Activated T-cell treated with anti-CD3 and anti-CD28 coated beads, Interleukin-2, amount 50 U/mL, for 24 hours (primary cell): ENCODE measurements at regions not wholly inside any gene's neighbourhood (a gene's known extent, or its start where the extent isn't known, plus 50 kb on each side); places are given as distances from the start of the nearest gene placed in this dataset.
"Not testable (repeated sequence)": the region's sequence is repeated elsewhere in the genome, so short reads cannot be mapped to it uniquely, and the experiment has no call there.

ENCODE experiments used
- DNase-seq: peaks from one replicate; pipeline ENCODE4 v3.0.0-alpha.2; 2020
- H3K27ac Mint-ChIP-seq: 2 replicates; pipeline ENCODE4 v1.8.0; 2020; ENCODE audit warnings: mild to moderate bottlenecking, mixed read lengths
- H3K27me3 Mint-ChIP-seq: 2 replicates; pipeline ENCODE4 v1.8.0; 2020; ENCODE audit warnings: mixed read lengths
- H3K36me3 Mint-ChIP-seq: 2 replicates; pipeline ENCODE4 v1.8.0; 2020; ENCODE audit warnings: low read depth, mixed read lengths
- H3K4me1 Mint-ChIP-seq: 2 replicates; pipeline ENCODE4 v1.8.0; 2020; ENCODE audit warnings: low read depth, mixed read lengths
- H3K4me3 Mint-ChIP-seq: 2 replicates; pipeline ENCODE4 v1.8.0; 2020; ENCODE audit warnings: mild to moderate bottlenecking, moderate library complexity, mixed read lengths
- H3K9me3 Mint-ChIP-seq: 2 replicates; pipeline ENCODE4 v1.8.0; 2020; ENCODE audit warnings: mixed read lengths

DNA sequence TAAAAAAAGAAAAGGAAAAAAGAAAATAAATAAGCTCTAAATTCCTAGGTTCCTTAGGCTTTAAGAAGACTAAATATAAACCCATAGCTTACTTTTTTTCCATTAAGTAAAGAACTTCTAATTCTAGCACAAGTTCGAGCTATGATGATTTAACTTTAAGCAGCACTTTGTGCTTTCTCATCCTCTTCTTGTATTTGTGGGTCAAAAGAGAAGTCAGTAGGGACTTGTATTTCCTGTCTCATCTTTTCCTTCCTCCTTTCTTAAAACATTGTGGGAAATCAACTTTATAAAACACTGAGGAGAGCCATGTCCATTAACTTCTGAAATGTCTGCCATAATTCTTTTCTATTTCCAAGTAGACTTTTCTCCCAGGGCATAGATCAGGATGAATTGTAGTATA is 637.7 kb upstream of the CITED2 start:
- Mint-ChIP-seq H3K36me3 (no peaks in the 10 kb centered on the region), H3K27me3 (peaks cover 19% of the 10 kb centered on the region), H3K4me1 (no peaks in the 10 kb centered on the region), H3K27ac (no peak overlapping the region), H3K9me3 (peaks cover 5% of the 10 kb centered on the region), H3K4me3 (no peak overlapping the region)
- no peak for DNase-seq

- Mint-ChIP-seq H3K9me3 (peaks cover 5% of the 10 kb centered on the region), H3K36me3 (no peaks in the 10 kb centered on the region), H3K27ac (no peak overlapping the region), H3K27me3 (peaks cover 16% of the 10 kb centered on the region), H3K4me3 (no peak overlapping the region), H3K4me1 (no peaks in the 10 kb centered on the region)
- DNase-seq = no peak
Observed at GRCh38 chr6:140011537-140011936, 637.1 kb upstream of the CITED2 start.

DNA sequence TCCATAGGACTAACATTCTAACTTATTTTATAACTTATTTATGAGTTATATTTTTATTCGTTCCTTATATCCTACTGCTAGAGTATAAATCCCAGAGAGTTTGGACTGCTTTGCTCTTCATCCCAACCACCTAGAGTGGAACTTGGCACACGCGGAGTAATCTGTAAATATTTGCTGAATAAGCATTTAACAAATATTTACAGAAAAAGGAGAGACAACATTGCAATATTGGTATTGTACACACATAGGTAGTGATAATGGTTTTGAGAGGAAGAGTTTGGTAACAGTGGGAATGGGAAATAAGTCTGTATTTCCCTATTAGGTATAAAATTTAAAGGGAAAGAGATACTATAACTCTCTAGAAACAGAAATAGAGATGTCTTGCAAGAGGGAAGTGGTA is 634.8 kb upstream of the CITED2 start:
- Mint-ChIP-seq H3K27ac (no peak overlapping the region), H3K4me1 (no peaks in the 10 kb centered on the region), H3K36me3 (no peaks in the 10 kb centered on the region), H3K27me3 (peaks cover 12% of the 10 kb centered on the region), H3K9me3 (peaks cover 5% of the 10 kb centered on the region), H3K4me3 (no peak overlapping the region)
- DNase-seq = no peak

DNA sequence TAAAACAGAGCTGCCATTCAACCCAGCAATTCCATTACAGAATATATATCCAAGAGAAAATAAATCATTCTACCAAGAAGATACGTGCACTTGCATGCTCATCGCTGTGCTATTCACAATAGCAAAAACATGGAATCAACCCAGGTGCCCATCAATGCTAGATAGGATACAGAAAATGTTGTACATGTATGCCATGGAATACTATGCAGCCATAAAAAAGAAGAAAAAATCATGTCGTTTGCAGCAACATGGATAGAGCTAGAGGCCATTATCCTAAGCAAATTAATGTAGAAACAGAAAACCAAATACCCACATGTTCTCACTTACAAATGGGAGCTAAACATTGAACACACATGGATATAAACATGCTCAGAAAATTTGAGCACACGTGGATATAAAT is 633.1 kb upstream of the CITED2 start:
- no peaks in the 10 kb centered on the region for H3K36me3 Mint-ChIP-seq
- H3K9me3 Mint-ChIP-seq = peaks cover 5% of the 10 kb centered on the region
- no peak overlapping the region for H3K27ac Mint-ChIP-seq
- H3K4me3 Mint-ChIP-seq = no peak overlapping the region
- peaks cover 9% of the 10 kb centered on the region for H3K27me3 Mint-ChIP-seq
- no peaks in the 10 kb centered on the region for H3K4me1 Mint-ChIP-seq
- DNase-seq = no peak

DNA sequence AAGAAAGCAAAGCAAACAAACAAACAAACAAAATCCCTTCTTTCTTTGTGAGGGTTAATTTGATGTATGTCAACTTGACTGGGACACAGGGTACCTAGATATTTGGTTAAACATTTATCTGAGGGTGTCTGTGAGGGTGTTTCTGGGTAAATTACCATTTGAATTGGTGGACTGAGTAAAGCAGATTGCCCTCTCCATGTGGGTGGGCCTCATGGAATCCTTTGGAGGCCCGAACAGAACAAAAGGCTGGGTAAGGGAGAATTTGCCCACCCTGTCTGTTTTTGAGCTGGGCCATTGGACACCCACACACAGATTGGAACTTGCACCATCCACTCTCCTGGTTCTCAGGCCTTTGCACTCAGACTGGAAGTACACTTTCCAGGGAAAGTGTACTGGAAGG is 628.8 kb upstream of the CITED2 start:
- Mint-ChIP-seq H3K4me1 (no peaks in the 10 kb centered on the region), H3K27ac (no peak overlapping the region), H3K9me3 (peaks cover 5% of the 10 kb centered on the region), H3K36me3 (no peaks in the 10 kb centered on the region), H3K27me3 (peaks cover 8% of the 10 kb centered on the region), H3K4me3 (no peak overlapping the region)
- no peak for DNase-seq

DNA sequence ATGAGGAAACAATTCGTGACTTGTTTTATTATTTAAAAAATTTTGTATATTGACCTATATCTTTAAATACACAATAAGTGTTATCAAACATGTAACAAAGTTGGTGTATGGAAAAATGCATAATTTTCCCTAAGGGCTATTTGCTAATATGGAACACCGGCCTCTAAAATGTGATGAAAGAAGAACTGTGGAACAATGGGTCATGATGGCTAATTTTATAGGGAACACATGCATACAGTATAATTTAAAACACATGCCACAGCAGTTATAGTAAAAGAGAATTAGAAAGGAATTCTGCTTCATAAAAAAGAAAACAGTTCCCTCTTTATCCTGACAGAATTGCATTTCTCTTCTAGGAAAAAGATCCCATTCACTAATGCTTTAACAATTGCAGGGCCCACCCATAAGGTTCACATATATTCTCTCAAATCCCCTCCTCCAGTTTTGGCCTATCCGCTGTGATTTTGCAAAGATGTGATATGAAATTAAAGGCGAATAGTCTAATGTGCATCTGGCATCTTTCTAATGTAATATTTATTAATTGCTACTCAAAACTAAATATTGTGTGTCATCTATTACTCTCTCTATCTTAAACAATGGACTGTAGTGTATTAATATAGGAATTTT is 628.1 kb upstream of the CITED2 start:
- Mint-ChIP-seq H3K4me1 (no peaks in the 10 kb centered on the region), H3K36me3 (no peaks in the 10 kb centered on the region), H3K9me3 (peaks cover 3% of the 10 kb centered on the region), H3K27ac (no peak overlapping the region), H3K4me3 (no peak overlapping the region), H3K27me3 (peaks cover 8% of the 10 kb centered on the region)
- no peak for DNase-seq

DNA sequence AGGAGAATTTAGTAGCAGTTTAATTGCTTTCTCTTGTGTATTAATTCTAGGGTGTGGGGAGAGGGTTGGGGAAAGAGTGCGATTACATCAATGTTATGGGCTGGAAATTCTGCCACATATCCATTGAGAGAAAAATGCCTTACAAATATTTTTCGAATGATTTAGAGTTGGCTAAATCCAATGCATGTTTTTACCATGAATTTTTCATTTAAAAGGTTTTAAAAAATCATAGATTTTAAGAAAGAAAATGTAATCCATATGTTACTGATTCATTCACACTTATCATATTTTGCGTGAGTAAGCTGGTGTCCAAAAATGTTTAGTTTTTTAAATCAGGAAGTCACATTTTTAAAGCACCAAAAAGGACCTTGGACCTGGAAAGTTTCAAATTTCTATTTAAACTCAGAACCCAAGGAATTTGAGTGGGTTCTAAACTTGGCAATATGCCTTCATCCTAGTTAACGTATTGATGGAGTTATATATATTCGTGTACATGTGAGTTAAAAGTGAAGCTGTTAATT is 627.4 kb upstream of the CITED2 start:
- Mint-ChIP-seq H3K27me3 (peaks cover 8% of the 10 kb centered on the region), H3K36me3 (no peaks in the 10 kb centered on the region), H3K4me1 (no peaks in the 10 kb centered on the region), H3K27ac (no peak overlapping the region), H3K9me3 (no peaks in the 10 kb centered on the region), H3K4me3 (no peak overlapping the region)
- DNase-seq = no peak

- DNase-seq = no peak
- no peaks in the 10 kb centered on the region for H3K4me1 Mint-ChIP-seq
- H3K27ac Mint-ChIP-seq = no peak overlapping the region
- H3K36me3 Mint-ChIP-seq = no peaks in the 10 kb centered on the region
- H3K4me3 Mint-ChIP-seq = no peak overlapping the region
- H3K9me3 Mint-ChIP-seq = no peaks in the 10 kb centered on the region
- peaks cover 2% of the 10 kb centered on the region for H3K27me3 Mint-ChIP-seq
Observed at GRCh38 chr6:140001005-140001404, 626.6 kb upstream of the CITED2 start.

DNA sequence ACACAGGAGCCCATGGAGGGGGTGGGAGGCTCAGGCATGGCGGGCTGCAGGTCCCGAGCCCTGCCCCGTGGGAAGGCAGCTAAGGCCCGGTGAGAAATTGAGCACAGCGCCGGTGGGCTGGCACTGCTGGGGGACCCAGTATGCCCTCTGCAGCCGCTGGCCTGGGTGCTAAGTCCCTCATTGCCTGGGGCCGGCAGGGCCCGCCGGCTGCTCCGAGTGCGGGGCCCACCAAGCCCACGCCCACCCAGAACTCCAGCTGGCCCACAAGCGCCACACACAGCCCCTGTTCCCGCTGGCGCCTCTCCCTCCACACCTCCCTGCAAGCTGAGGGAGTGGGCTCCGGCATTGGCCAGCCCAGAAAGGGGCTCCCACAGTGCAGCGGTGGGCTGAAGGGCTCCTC is 625.2 kb upstream of the CITED2 start:
- H3K27ac Mint-ChIP-seq, H3K36me3 Mint-ChIP-seq, H3K4me3 Mint-ChIP-seq, H3K27me3 Mint-ChIP-seq, DNase-seq, H3K4me1 Mint-ChIP-seq, H3K9me3 Mint-ChIP-seq: not testable (repeated sequence)

DNA sequence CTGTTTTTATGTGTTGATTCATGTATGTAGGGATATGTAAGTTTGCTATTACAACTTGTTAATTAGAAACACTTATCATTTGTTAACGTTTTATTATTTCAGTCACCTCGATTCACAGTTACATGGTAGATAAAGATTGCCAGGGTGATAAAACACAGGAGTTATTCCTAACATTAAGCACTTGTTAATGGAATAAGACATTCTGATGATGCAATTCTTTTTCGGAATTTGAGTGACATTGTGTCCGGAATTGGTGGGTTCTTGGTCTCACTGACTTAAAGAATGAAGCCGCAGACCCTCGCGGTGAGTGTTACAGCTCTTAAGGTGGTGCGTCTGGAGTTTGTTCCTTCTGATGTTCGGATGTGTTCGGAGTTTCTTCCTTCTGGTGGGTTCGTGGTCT is 624.0 kb upstream of the CITED2 start:
- H3K4me1 Mint-ChIP-seq, H3K36me3 Mint-ChIP-seq, H3K27ac Mint-ChIP-seq, H3K9me3 Mint-ChIP-seq, DNase-seq, H3K27me3 Mint-ChIP-seq, H3K4me3 Mint-ChIP-seq: not testable (repeated sequence)

DNA sequence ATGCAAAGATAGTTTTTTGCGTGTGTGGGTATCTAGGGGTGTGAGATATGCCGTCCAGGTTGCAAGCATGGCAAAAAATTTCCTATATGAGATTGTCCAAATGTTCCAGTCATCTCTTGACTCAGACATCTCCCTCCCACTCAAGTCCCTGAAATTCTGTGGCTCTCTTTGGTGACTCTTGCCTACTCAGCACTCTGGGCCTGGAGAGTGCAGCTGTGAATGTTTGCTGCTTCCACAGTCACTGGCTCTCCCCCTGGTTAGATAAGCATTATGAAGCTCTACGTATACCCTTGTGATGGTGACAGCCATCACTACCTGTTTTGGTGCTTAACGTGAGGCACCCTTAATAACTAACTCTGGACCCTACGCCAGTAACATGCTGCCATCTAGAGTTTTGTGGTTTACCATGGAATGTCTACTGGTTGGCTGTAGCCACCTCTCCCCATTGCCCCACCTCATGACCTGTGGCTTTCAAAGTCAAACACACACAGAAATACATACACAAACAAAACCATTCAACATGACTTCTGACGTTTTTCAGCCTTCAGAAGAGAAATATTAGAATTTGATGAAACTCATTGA is 621.9 kb upstream of the CITED2 start:
- Mint-ChIP-seq H3K4me3 (no peak overlapping the region), H3K36me3 (no peaks in the 10 kb centered on the region), H3K9me3 (peaks cover 2% of the 10 kb centered on the region), H3K4me1 (no peaks in the 10 kb centered on the region), H3K27me3 (no peaks in the 10 kb centered on the region), H3K27ac (no peak overlapping the region)
- no peak for DNase-seq

- H3K36me3 Mint-ChIP-seq = no peaks in the 10 kb centered on the region
- H3K9me3 Mint-ChIP-seq = peaks cover 2% of the 10 kb centered on the region
- H3K27ac Mint-ChIP-seq = no peak overlapping the region
- H3K4me3 Mint-ChIP-seq = no peak overlapping the region
- no peaks in the 10 kb centered on the region for H3K27me3 Mint-ChIP-seq
- no peak for DNase-seq
- no peaks in the 10 kb centered on the region for H3K4me1 Mint-ChIP-seq
Observed at GRCh38 chr6:139994998-139995397, 620.5 kb upstream of the CITED2 start.

- Mint-ChIP-seq H3K27ac (no peak overlapping the region), H3K36me3 (no peaks in the 10 kb centered on the region), H3K4me1 (no peaks in the 10 kb centered on the region), H3K9me3 (peaks cover 2% of the 10 kb centered on the region), H3K27me3 (no peaks in the 10 kb centered on the region), H3K4me3 (no peak overlapping the region)
- no peak for DNase-seq
Observed at GRCh38 chr6:139990856-139991465, 616.5 kb upstream of the CITED2 start.

DNA sequence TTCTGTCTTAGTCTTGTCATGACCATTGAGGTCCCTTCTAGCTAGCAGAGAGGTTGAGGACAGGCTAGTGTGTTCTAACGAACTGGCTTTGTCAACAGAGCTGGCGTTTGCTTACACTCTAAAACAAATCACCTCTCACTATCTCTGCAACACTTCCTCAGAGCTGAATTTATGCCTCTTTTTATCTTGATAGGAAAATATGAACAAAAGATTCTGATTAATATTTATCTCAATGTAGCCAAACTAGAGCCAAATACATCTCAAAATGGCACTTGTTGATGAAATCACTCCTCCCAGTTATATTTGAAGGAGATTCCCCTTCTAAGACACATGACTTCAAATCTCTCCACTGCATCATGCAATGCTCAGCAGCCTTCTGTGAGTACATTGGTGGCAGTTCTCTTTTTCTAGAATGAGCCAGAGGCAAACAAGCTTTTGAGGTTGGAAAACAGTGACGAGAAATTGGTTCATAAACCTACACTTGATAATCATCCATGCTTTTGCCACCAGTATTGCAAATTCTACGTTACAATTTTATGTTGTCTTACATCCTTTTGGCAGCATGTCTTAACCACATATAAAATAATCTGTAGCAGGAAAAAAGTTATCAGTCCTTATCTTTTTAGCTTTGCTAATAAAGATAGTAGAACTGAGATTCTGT is 615.7 kb upstream of the CITED2 start:
- no peak for DNase-seq
- no peak overlapping the region for H3K27ac Mint-ChIP-seq
- no peaks in the 10 kb centered on the region for H3K36me3 Mint-ChIP-seq
- no peaks in the 10 kb centered on the region for H3K27me3 Mint-ChIP-seq
- no peak overlapping the region for H3K4me3 Mint-ChIP-seq
- H3K9me3 Mint-ChIP-seq = peaks cover 2% of the 10 kb centered on the region
- no peaks in the 10 kb centered on the region for H3K4me1 Mint-ChIP-seq

GRCh38 chr6:139988685-139989084 is 614.2 kb upstream of the CITED2 start:
- no peak for DNase-seq
- H3K27me3 Mint-ChIP-seq = no peaks in the 10 kb centered on the region
- peaks cover under 1% of the 10 kb centered on the region for H3K9me3 Mint-ChIP-seq
- no peak overlapping the region for H3K27ac Mint-ChIP-seq
- no peaks in the 10 kb centered on the region for H3K36me3 Mint-ChIP-seq
- H3K4me1 Mint-ChIP-seq = no peaks in the 10 kb centered on the region
- no peak overlapping the region for H3K4me3 Mint-ChIP-seq
